CD4-positive, alpha-beta T cell (primary cell): ENCODE measurements at regions not wholly inside any gene's neighbourhood (a gene's known extent, or its start where the extent isn't known, plus 50 kb on each side); places are given as distances from the start of the nearest gene placed in this dataset.

Experiments
- ATAC-seq: fragments of 200-7000 bp; cut with Tn5 transposase; one replicate; pipeline ENCODE4 v1.10.0; 2022; ENCODE audit warnings: mild to moderate bottlenecking; ENCODE audit not compliant: poor library complexity
- CTCF ChIA-PET: fragments of 350-600 bp; sonication (Branson Sonifier 250); formaldehyde crosslinking; loops from one replicate; lab custom pipeline; 2021; ENCODE audit warnings: antibody characterized with exemption, inconsistent platforms; lab: Charles Lee
- POLR2A ChIA-PET: fragments of 350-600 bp; sonication (Branson Sonifier 250); formaldehyde crosslinking; loops from one replicate; lab custom pipeline; 2021; ENCODE audit warnings: antibody characterized with exemption, inconsistent platforms; lab: Charles Lee
- DNase-seq, 14 experiments: peaks; one replicate each; pipeline ENCODE4 v3.0.0-alpha.2; 2013 to 2020; ENCODE audit warnings: mixed read lengths in 2 of 14
- H3K27ac ChIP-seq, 2 donors: one replicate each; pipeline versions ENCODE4 v1.5.1 to v1.7.0; 2013; ENCODE audit warnings: low read length in 2 of 2, low read depth in 1 of 2, mild to moderate bottlenecking in 1 of 2
- H3K27me3 ChIP-seq, 2 experiments: 1 replicate in 1 of 2; 2 replicates in 1 of 2; pipeline versions ENCODE4 v1.6.1 to v1.7.0; 2013; ENCODE audit warnings: low read length in 2 of 2, control low read depth in 1 of 2, mild to moderate bottlenecking in 1 of 2, moderate library complexity in 1 of 2; ENCODE audit not compliant: insufficient read depth in 2 of 2, control insufficient read depth in 1 of 2
- H3K36me3 ChIP-seq: one replicate; pipeline ENCODE4 v1.6.1; 2013; ENCODE audit warnings: low read length, control low read depth; ENCODE audit not compliant: insufficient read depth
- H3K4me1 ChIP-seq: one replicate; pipeline ENCODE4 v1.6.1; 2013; ENCODE audit warnings: low read length, control low read depth; ENCODE audit not compliant: insufficient read depth
- H3K4me3 ChIP-seq: one replicate; pipeline ENCODE4 v1.5.1; 2013; ENCODE audit warnings: mild to moderate bottlenecking, low read length, moderate library complexity
- H3K9me3 ChIP-seq, 2 experiments: 1 replicate in 1 of 2; 2 replicates in 1 of 2; pipeline versions ENCODE4 v1.6.1 to v1.7.0; 2013; ENCODE audit warnings: low read length in 2 of 2, mild to moderate bottlenecking in 2 of 2, control low read depth in 1 of 2, moderate library complexity in 1 of 2; ENCODE audit not compliant: control insufficient read depth in 1 of 2, insufficient read depth in 1 of 2
- H3K27ac Mint-ChIP-seq: one replicate; pipeline ENCODE4 v1.8.0; 2020; ENCODE audit warnings: mixed read lengths
- H3K27me3 Mint-ChIP-seq: one replicate; pipeline ENCODE4 v1.8.0; 2021; ENCODE audit warnings: mixed read lengths
- H3K36me3 Mint-ChIP-seq: one replicate; pipeline ENCODE4 v1.8.0; 2021; ENCODE audit warnings: low read depth, mixed read lengths
- H3K4me1 Mint-ChIP-seq: one replicate; pipeline ENCODE4 v1.8.0; 2021; ENCODE audit warnings: low read depth, mixed read lengths
- H3K4me3 Mint-ChIP-seq: one replicate; pipeline ENCODE4 v1.8.0; 2020; ENCODE audit warnings: mild to moderate bottlenecking, mixed read lengths
- H3K9me3 Mint-ChIP-seq: one replicate; pipeline ENCODE4 v1.8.0; 2020; ENCODE audit warnings: mixed read lengths
- CTCF ChIP-seq: fragments of 200-600 bp; IDR thresholded peaks from one replicate; pipeline ENCODE4 v1.8.0; 2022; ENCODE audit warnings: antibody characterized with exemption, mild to moderate bottlenecking
- intact Hi-C, 2 experiments: fragments of 100-400 bp; cut with DNase I in 1 of 2; cut with micrococcal nuclease in 1 of 2; formaldehyde crosslinking; loops; one replicate each; pipeline versions ENCODE4 v1.15.1 to v1.9.0; 2023 to 2025; cut with DNase I, micrococcal nuclease

DNA sequence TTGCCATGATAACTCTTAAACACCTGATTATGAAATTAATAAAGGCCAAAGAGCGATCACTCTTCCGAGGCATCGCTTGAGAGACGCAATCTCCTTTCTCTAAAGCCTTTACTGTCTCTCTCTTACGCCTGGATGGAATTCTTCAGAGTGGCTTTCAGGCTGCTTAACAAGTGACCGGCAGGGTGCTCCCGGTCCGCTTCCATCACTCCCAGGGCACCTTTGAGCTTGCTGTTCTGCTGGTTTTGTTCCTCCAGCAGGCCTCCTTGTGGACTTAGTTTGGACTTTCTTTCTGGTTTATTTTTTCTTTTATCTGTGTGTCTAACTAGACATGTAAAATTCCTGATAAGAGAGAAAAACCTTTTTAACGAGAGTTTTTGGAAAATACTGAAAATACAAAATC, 60.9 kb downstream of the MRPL32 start:
- H3K4me3 ChIP-seq = no peak overlapping the region
- no peaks in the 10 kb centered on the region for H3K36me3 ChIP-seq
- no peaks in the 10 kb centered on the region for H3K4me1 ChIP-seq
- DNase-seq (no peak), ATAC-seq (no peak)
- no peaks in the 10 kb centered on the region for H3K9me3 ChIP-seq
- H3K27ac ChIP-seq = no peak overlapping the region
- peaks cover 40% of the 10 kb centered on the region for H3K27me3 Mint-ChIP-seq
- no peaks in the 10 kb centered on the region for H3K4me1 Mint-ChIP-seq
- CTCF ChIA-PET = no interaction called here
- H3K9me3 Mint-ChIP-seq = no peaks in the 10 kb centered on the region
- no peaks in the 10 kb centered on the region for H3K36me3 Mint-ChIP-seq
- H3K27me3 ChIP-seq = peaks cover 3 to 9% of the 10 kb centered on the region in 2 experiments
- intact Hi-C loops = no loop called here
- POLR2A ChIA-PET = no interaction called here
- H3K4me3 Mint-ChIP-seq = no peak overlapping the region
- TF ChIP-seq CTCF = no peak
- H3K27ac Mint-ChIP-seq = no peak overlapping the region

DNA sequence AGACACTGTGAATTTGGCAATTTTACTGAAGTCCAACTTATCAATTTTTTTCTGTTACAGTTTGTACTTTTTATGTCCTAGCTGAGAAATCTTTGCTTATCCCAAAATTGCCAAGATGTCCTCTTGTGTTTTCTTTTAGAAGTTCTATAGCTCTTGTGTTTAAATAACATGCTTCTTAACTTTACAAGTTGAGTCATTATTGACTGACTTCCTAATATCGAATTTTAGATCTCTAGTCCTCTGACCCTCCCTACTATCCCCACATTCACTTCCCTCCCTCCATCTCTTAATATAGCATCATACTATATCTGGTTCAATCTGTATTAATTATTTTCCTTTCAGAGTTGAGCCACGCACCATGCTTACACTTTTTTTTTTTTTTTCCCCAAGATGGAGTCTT, 61.9 kb downstream of the MRPL32 start:
- ChIA-PET POLR2A (no interaction called here), CTCF (no interaction called here)
- ATAC-seq (no peak), DNase-seq (no peak)
- Mint-ChIP-seq H3K4me1 (no peaks in the 10 kb centered on the region), H3K4me3 (no peak overlapping the region), H3K27ac (no peak overlapping the region), H3K27me3 (peaks cover 45% of the 10 kb centered on the region), H3K9me3 (no peaks in the 10 kb centered on the region), H3K36me3 (no peaks in the 10 kb centered on the region)
- no peak overlapping the region for H3K4me3 ChIP-seq
- H3K27ac ChIP-seq = no peak overlapping the region
- intact Hi-C loops = no loop called here
- no peak for TF ChIP-seq CTCF
- H3K36me3 ChIP-seq = no peaks in the 10 kb centered on the region
- H3K27me3 ChIP-seq = peaks cover 3 to 9% of the 10 kb centered on the region in 2 experiments
- H3K9me3 ChIP-seq = no peaks in the 10 kb centered on the region
- H3K4me1 ChIP-seq = no peaks in the 10 kb centered on the region

GRCh38 chr7:42997611-42998010, 65.4 kb downstream of the MRPL32 start:
- Histone ChIP-seq H3K27ac (no peak overlapping the region), H3K27me3 (peaks cover 0 to under 1% of the 10 kb centered on the region in 2 experiments), H3K36me3 (no peaks in the 10 kb centered on the region), H3K4me1 (no peaks in the 10 kb centered on the region), H3K9me3 (no peaks in the 10 kb centered on the region), H3K4me3 (no peak overlapping the region)
- H3K27ac Mint-ChIP-seq = no peak overlapping the region
- H3K27me3 Mint-ChIP-seq = peaks cover 32% of the 10 kb centered on the region
- POLR2A ChIA-PET = no interaction called here
- no peaks in the 10 kb centered on the region for H3K4me1 Mint-ChIP-seq
- ATAC-seq = no peak
- H3K36me3 Mint-ChIP-seq = no peaks in the 10 kb centered on the region
- no peak for DNase-seq
- no peak for TF ChIP-seq CTCF
- intact Hi-C loops = no loop called here
- H3K9me3 Mint-ChIP-seq = no peaks in the 10 kb centered on the region
- no peak overlapping the region for H3K4me3 Mint-ChIP-seq
- CTCF ChIA-PET = no interaction called here
